Prostate gland (tissue), 2 donors: ENCODE measurements at regions not wholly inside any gene's neighbourhood (a gene's known extent, or its start where the extent isn't known, plus 50 kb on each side); places are given as distances from the start of the nearest gene placed in this dataset.

Experiments used
- CTCF ChIP-seq, 4 experiments: fragments of 200-600 bp in 2 of 4; fragments of 450-650 bp in 2 of 4; sonication (generic) in 2 of 4; IDR thresholded peaks; 1 replicate in 3 of 4; 2 replicates in 1 of 4; pipeline ENCODE4 v1.5.1; 2016 to 2019; ENCODE audit warnings: antibody characterized with exemption in 4 of 4, mild to moderate bottlenecking in 2 of 4, moderate library complexity in 2 of 4
- POLR2A ChIP-seq: fragments of 450-650 bp; IDR thresholded peaks from one replicate; pipeline ENCODE4 v1.6.1; 2016; ENCODE audit warnings: antibody characterized with exemption, mild to moderate bottlenecking

GRCh38 chr14:76936483-76936882, 92.0 kb downstream of the IRF2BPL start:
- TF ChIP-seq POLR2A (no peak), CTCF (IDR thresholded peaks at IDR 0.05) (no peak)
